Mesendoderm (in vitro differentiated cells): ENCODE measurements at regions not wholly inside any gene's neighbourhood (a gene's known extent, or its start where the extent isn't known, plus 50 kb on each side); places are given as distances from the start of the nearest gene placed in this dataset.

Experiments used
- DNase-seq: peaks from one replicate; pipeline ENCODE4 v3.0.0; 2013
- H2AK5ac ChIP-seq: 2 replicates; pipeline ENCODE4 v1.6.1; 2013; ENCODE audit warnings: low read length, inconsistent platforms
- H2BK120ac ChIP-seq: 2 replicates; pipeline ENCODE4 v1.6.1; 2013; ENCODE audit warnings: low read depth, mild to moderate bottlenecking, low read length, moderate library complexity, mixed read lengths
- H2BK15ac ChIP-seq: replicated peaks from 2 replicates; pipeline ENCODE4 v1.6.1; 2013; ENCODE audit warnings: low read depth, mild to moderate bottlenecking, moderate library complexity
- H2BK5ac ChIP-seq: 2 replicates; pipeline ENCODE4 v1.6.1; 2013; ENCODE audit warnings: low read length, inconsistent platforms
- H3K18ac ChIP-seq: 2 replicates; pipeline ENCODE4 v1.6.1; 2013; ENCODE audit warnings: mild to moderate bottlenecking, low read length, mixed read lengths
- H3K23ac ChIP-seq: one replicate; pipeline ENCODE4 v1.6.1; 2013; ENCODE audit warnings: low read length
- H3K27ac ChIP-seq: 2 replicates; pipeline ENCODE4 v1.5.1; 2013; ENCODE audit warnings: low read depth, mild to moderate bottlenecking, inconsistent platforms, low read length, moderate library complexity
- H3K27me3 ChIP-seq: 2 replicates; pipeline ENCODE4 v1.6.1; 2013; ENCODE audit warnings: low read length, control low read depth, mild to moderate bottlenecking, inconsistent platforms; ENCODE audit not compliant: insufficient read depth, poor library complexity
- H3K36me3 ChIP-seq: 2 replicates; pipeline ENCODE4 v1.6.1; 2013; ENCODE audit warnings: low read length, inconsistent platforms; ENCODE audit not compliant: control insufficient read depth, insufficient read depth
- H3K4ac ChIP-seq: one replicate; pipeline ENCODE4 v1.6.1; 2013; ENCODE audit warnings: low read depth, mild to moderate bottlenecking, low read length, moderate library complexity
- H3K4me1 ChIP-seq: 2 replicates; pipeline ENCODE4 v1.6.1; 2013; ENCODE audit warnings: low read depth, low read length, inconsistent platforms; ENCODE audit not compliant: control insufficient read depth
- H3K4me2 ChIP-seq: 2 replicates; pipeline ENCODE4 v1.6.1; 2013; ENCODE audit warnings: low read length
- H3K4me3 ChIP-seq: 2 replicates; pipeline ENCODE4 v1.5.1; 2013; ENCODE audit warnings: mild to moderate bottlenecking, low read length
- H3K56ac ChIP-seq: one replicate; pipeline ENCODE4 v1.6.1; 2013; ENCODE audit warnings: low read length
- H3K79me1 ChIP-seq: 2 replicates; pipeline ENCODE4 v1.6.1; 2013; ENCODE audit warnings: low read length, inconsistent platforms
- H3K79me2 ChIP-seq: 2 replicates; pipeline ENCODE4 v1.6.1; 2013; ENCODE audit warnings: mild to moderate bottlenecking, low read length; ENCODE audit not compliant: control insufficient read depth, insufficient read depth
- H3K9ac ChIP-seq: 2 replicates; pipeline ENCODE4 v1.6.1; 2013; ENCODE audit warnings: low read length, inconsistent platforms
- H4K5ac ChIP-seq: one replicate; pipeline ENCODE4 v1.6.1; 2013; ENCODE audit warnings: low read length
- H4K8ac ChIP-seq: one replicate; pipeline ENCODE4 v1.6.1; 2013; ENCODE audit warnings: low read depth, mild to moderate bottlenecking, control low read depth, low read length, moderate library complexity
- WGBS: extraction: QIAGEN DNeasy Blood & Tissue Kit; methylation state at CpG from one replicate; pipeline ENCODE4 v1.1.7; 2013; ENCODE audit warnings: low lambda C conversion rate, missing lambda C conversion rate; ENCODE audit not compliant: insufficient coverage; ENCODE audit errors: extremely low coverage; 5-methylcytosine and 5-hydroxymethylcytosine counted together

- H3K79me1 ChIP-seq: no peaks in the 10 kb centered on the region
- H2BK5ac ChIP-seq: no peak overlapping the region
- H3K27me3 ChIP-seq: no peaks in the 10 kb centered on the region
- no peak overlapping the region for H3K23ac ChIP-seq
- H3K4me1 ChIP-seq: no peaks in the 10 kb centered on the region
- H4K8ac ChIP-seq: no peak overlapping the region
- H2AK5ac ChIP-seq: no peak overlapping the region
- H2BK120ac ChIP-seq: no peak overlapping the region
- no peak overlapping the region for H3K27ac ChIP-seq
- no peak overlapping the region for H3K4ac ChIP-seq
- no peak overlapping the region for H3K4me3 ChIP-seq
- no peak overlapping the region for H3K56ac ChIP-seq
- DNase-seq: no peak
- H3K36me3 ChIP-seq: no peaks in the 10 kb centered on the region
- no peak overlapping the region for H2BK15ac ChIP-seq
- no peak overlapping the region for H3K4me2 ChIP-seq
- H3K79me2 ChIP-seq: no peaks in the 10 kb centered on the region
- no peak overlapping the region for H3K9ac ChIP-seq
- no peak overlapping the region for H3K18ac ChIP-seq
- H4K5ac ChIP-seq: no peak overlapping the region
- no CpG with 5 or more reads among the region's 1 CpG for WGBS
Observed at GRCh38 chr5:110250355-110250754, 476.1 kb downstream of the TMEM232 start.

GRCh38 chr5:110250755-110251154 is 475.7 kb downstream of the TMEM232 start:
- no peak for DNase-seq
- no peak overlapping the region for H4K5ac ChIP-seq
- no peak overlapping the region for H3K4me2 ChIP-seq
- H3K27me3 ChIP-seq: no peaks in the 10 kb centered on the region
- H3K9ac ChIP-seq: no peak overlapping the region
- no peak overlapping the region for H2BK5ac ChIP-seq
- H3K4ac ChIP-seq: no peak overlapping the region
- H3K56ac ChIP-seq: no peak overlapping the region
- H3K36me3 ChIP-seq: no peaks in the 10 kb centered on the region
- no peaks in the 10 kb centered on the region for H3K4me1 ChIP-seq
- H3K27ac ChIP-seq: no peak overlapping the region
- H2BK120ac ChIP-seq: no peak overlapping the region
- H3K79me1 ChIP-seq: no peaks in the 10 kb centered on the region
- no peak overlapping the region for H3K4me3 ChIP-seq
- H3K18ac ChIP-seq: no peak overlapping the region
- no peaks in the 10 kb centered on the region for H3K79me2 ChIP-seq
- H3K23ac ChIP-seq: no peak overlapping the region
- no peak overlapping the region for H2BK15ac ChIP-seq
- H2AK5ac ChIP-seq: no peak overlapping the region
- no peak overlapping the region for H4K8ac ChIP-seq

GRCh38 chr5:110251366-110251765 is 475.1 kb downstream of the TMEM232 start:
- Histone ChIP-seq H3K36me3 (no peaks in the 10 kb centered on the region), H3K79me2 (no peaks in the 10 kb centered on the region), H2BK5ac (no peak overlapping the region), H2BK15ac (no peak overlapping the region), H3K23ac (no peak overlapping the region), H3K4me3 (no peak overlapping the region), H2BK120ac (no peak overlapping the region), H3K4me2 (no peak overlapping the region), H4K5ac (no peak overlapping the region), H3K27ac (no peak overlapping the region), H3K4ac (no peak overlapping the region), H3K9ac (no peak overlapping the region), H3K27me3 (no peaks in the 10 kb centered on the region), H3K18ac (no peak overlapping the region), H2AK5ac (no peak overlapping the region), H3K4me1 (no peaks in the 10 kb centered on the region), H4K8ac (no peak overlapping the region), H3K79me1 (no peaks in the 10 kb centered on the region), H3K56ac (no peak overlapping the region)
- DNase-seq: no peak
- no CpG with 5 or more reads among the region's 2 CpGs for WGBS

DNA sequence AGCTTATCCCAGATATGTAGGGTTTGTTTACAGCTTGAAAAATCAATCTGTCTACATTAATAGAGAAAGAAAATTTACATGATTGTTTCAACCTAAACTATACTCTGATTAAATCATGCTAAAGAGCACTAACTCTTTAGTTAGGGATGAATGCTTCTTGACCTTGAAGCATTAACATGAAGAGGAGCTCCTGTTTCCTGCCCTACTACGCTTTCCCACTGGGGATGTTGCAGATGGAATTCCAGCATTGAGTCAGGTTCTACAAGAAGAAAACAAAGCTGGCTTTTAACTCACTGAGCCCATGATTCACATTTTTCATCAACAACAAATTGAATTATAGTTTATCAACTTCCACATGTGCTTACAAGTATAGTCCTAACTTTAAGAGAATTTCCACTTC is 471.3 kb downstream of the TMEM232 start:
- H3K23ac ChIP-seq: no peak overlapping the region
- H2BK5ac ChIP-seq: no peak overlapping the region
- H2BK15ac ChIP-seq: no peak overlapping the region
- H2AK5ac ChIP-seq: no peak overlapping the region
- H4K5ac ChIP-seq: no peak overlapping the region
- no peak overlapping the region for H3K4me3 ChIP-seq
- H3K79me1 ChIP-seq: no peaks in the 10 kb centered on the region
- no peak overlapping the region for H3K4me2 ChIP-seq
- H3K27me3 ChIP-seq: no peaks in the 10 kb centered on the region
- no peak overlapping the region for H3K4ac ChIP-seq
- no peaks in the 10 kb centered on the region for H3K4me1 ChIP-seq
- no peak overlapping the region for H3K9ac ChIP-seq
- no peaks in the 10 kb centered on the region for H3K79me2 ChIP-seq
- H3K56ac ChIP-seq: no peak overlapping the region
- WGBS: no CpG with 5 or more reads among the region's 1 CpG
- no peak overlapping the region for H3K18ac ChIP-seq
- H2BK120ac ChIP-seq: no peak overlapping the region
- no peaks in the 10 kb centered on the region for H3K36me3 ChIP-seq
- peak; percentile 16 for DNase-seq
- no peak overlapping the region for H4K8ac ChIP-seq
- H3K27ac ChIP-seq: no peak overlapping the region

DNA sequence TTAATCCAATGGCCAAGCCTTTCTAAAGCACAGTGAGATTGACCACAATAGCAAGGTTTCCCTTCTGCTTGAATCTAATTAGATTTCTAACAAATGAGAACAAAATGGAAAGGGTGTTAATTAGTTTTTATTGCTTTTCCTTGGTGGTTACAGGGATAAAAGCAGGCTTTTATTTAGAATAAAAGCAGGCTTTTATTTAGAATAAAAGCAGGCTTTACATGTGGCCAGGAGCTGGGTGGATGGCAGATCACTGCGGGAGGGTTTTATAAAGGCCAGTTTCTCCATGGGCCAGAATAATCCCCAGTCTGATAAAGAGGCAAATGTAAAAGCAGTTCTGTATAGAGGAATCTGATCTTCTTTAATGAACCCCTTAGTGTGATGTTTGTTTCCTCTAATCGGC is 470.2 kb downstream of the TMEM232 start:
- H3K23ac ChIP-seq: no peak overlapping the region
- no CpG with 5 or more reads among the region's 2 CpGs for WGBS
- H4K8ac ChIP-seq: no peak overlapping the region
- no peaks in the 10 kb centered on the region for H3K27me3 ChIP-seq
- no peak overlapping the region for H3K4me2 ChIP-seq
- H3K4me3 ChIP-seq: no peak overlapping the region
- no peak overlapping the region for H4K5ac ChIP-seq
- no peak overlapping the region for H2BK15ac ChIP-seq
- H3K18ac ChIP-seq: no peak overlapping the region
- H3K27ac ChIP-seq: no peak overlapping the region
- no peak overlapping the region for H3K4ac ChIP-seq
- no peaks in the 10 kb centered on the region for H3K36me3 ChIP-seq
- H3K56ac ChIP-seq: no peak overlapping the region
- no peaks in the 10 kb centered on the region for H3K79me2 ChIP-seq
- no peak overlapping the region for H2BK5ac ChIP-seq
- DNase-seq: no peak
- no peak overlapping the region for H2BK120ac ChIP-seq
- H2AK5ac ChIP-seq: no peak overlapping the region
- no peak overlapping the region for H3K9ac ChIP-seq
- no peaks in the 10 kb centered on the region for H3K4me1 ChIP-seq
- H3K79me1 ChIP-seq: no peaks in the 10 kb centered on the region

DNA sequence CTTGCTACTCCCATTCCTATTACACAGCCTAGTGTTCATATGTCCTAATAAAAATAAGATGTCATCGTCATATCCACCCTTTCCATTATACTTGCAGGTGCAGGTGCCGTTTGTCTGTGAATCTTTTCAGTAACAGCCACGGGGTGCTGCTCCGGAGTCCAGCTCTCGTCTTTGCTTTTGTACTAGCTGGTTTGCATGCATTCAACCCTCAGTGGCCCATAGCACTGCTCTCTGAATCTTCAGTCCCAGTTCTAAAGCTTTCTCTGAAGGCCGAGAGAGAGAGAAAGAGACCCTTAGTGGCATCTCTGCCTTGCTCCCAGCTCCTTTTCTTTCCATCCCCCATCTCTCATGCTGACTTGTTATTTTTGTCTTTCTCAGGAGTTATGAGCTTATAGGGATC is 468.5 kb downstream of the TMEM232 start:
- no peaks in the 10 kb centered on the region for H3K27me3 ChIP-seq
- no peak overlapping the region for H3K18ac ChIP-seq
- WGBS: no CpG with 5 or more reads among the region's 6 CpGs
- no peak overlapping the region for H2BK5ac ChIP-seq
- no peaks in the 10 kb centered on the region for H3K79me1 ChIP-seq
- H4K8ac ChIP-seq: no peak overlapping the region
- no peak overlapping the region for H2BK15ac ChIP-seq
- H2AK5ac ChIP-seq: no peak overlapping the region
- no peak overlapping the region for H3K4me2 ChIP-seq
- no peak overlapping the region for H4K5ac ChIP-seq
- H3K56ac ChIP-seq: no peak overlapping the region
- no peak overlapping the region for H3K23ac ChIP-seq
- no peak overlapping the region for H3K4ac ChIP-seq
- no peaks in the 10 kb centered on the region for H3K4me1 ChIP-seq
- no peak overlapping the region for H3K4me3 ChIP-seq
- H3K79me2 ChIP-seq: no peaks in the 10 kb centered on the region
- no peaks in the 10 kb centered on the region for H3K36me3 ChIP-seq
- no peak for DNase-seq
- peak overlapping the region; percentile 11 for H3K27ac ChIP-seq
- H2BK120ac ChIP-seq: no peak overlapping the region
- H3K9ac ChIP-seq: no peak overlapping the region
